Neural cell (in vitro differentiated cells): ENCODE measurements at regions not wholly inside any gene's neighbourhood (a gene's known extent, or its start where the extent isn't known, plus 50 kb on each side); places are given as distances from the start of the nearest gene placed in this dataset.

Experiments
- H2AFZ ChIP-seq: fragments of 200-600, 300-800 bp; sonication (generic), shearing (Covaris generic); 2 replicates; pipeline ENCODE4 v1.6.0; 2014; ENCODE audit warnings: low read depth, mild to moderate bottlenecking, antibody characterized with exemption, low read length, moderate library complexity
- H3F3A ChIP-seq: fragments of 200-600 bp; shearing (Covaris generic); 2 replicates; pipeline ENCODE4 v1.6.1; 2016; ENCODE audit warnings: mild to moderate bottlenecking, moderate library complexity, mixed read lengths, antibody characterized with exemption, low read length; ENCODE audit not compliant: insufficient read depth, poor library complexity, severe bottlenecking
- H3K27ac ChIP-seq: fragments of 200-600, 300-800 bp; sonication (generic), shearing (Covaris generic); 2 replicates; pipeline ENCODE4 v1.5.1; 2014; ENCODE audit warnings: mild to moderate bottlenecking, low read length, moderate library complexity
- H3K27me3 ChIP-seq: fragments of 300-800, 200-600 bp; sonication (generic), shearing (Covaris generic); 2 replicates; pipeline ENCODE4 v1.6.0; 2014; ENCODE audit warnings: mild to moderate bottlenecking, low read depth, low read length, moderate library complexity; ENCODE audit not compliant: insufficient read depth
- H3K36me3 ChIP-seq: fragments of 300-800, 200-600 bp; sonication (generic), shearing (Covaris generic); 2 replicates; pipeline ENCODE4 v1.5.1; 2014; ENCODE audit warnings: mild to moderate bottlenecking, antibody characterized with exemption, low read length, moderate library complexity; ENCODE audit not compliant: insufficient read depth
- H3K4me2 ChIP-seq: fragments of 300-800, 200-600 bp; sonication (generic), shearing (Covaris generic); 2 replicates; pipeline ENCODE4 v1.6.0; 2014; ENCODE audit warnings: mild to moderate bottlenecking, low read length
- H3K4me3 ChIP-seq: fragments of 300-800, 200-600 bp; sonication (generic), shearing (Covaris generic); 2 replicates; pipeline ENCODE4 v1.5.1; 2014; ENCODE audit warnings: mild to moderate bottlenecking, low read length, moderate library complexity
- H3K79me2 ChIP-seq: fragments of 200-600 bp; shearing (Covaris generic); replicated peaks from 2 replicates; pipeline ENCODE4 v1.6.0; 2014; ENCODE audit warnings: mild to moderate bottlenecking, low read length, moderate library complexity; ENCODE audit not compliant: insufficient read depth
- H3K9ac ChIP-seq: fragments of 300-800, 200-600 bp; sonication (generic), shearing (Covaris generic); 2 replicates; pipeline ENCODE4 v1.6.1; 2016; ENCODE audit warnings: mild to moderate bottlenecking, low read length, mixed read lengths
- H3K9me2 ChIP-seq: fragments of 200-600 bp; shearing (Covaris generic); 2 replicates; pipeline ENCODE4 v1.6.1; 2016; ENCODE audit warnings: mild to moderate bottlenecking, low read length, mixed read lengths; ENCODE audit not compliant: insufficient read depth
- H3K9me3 ChIP-seq: fragments of 200-600, 300-800 bp; sonication (generic), shearing (Covaris generic); 2 replicates; pipeline ENCODE4 v1.6.1; 2016; ENCODE audit warnings: mild to moderate bottlenecking, mixed run types, low read length, moderate library complexity, mixed read lengths
- H4K20me1 ChIP-seq: fragments of 200-600 bp; shearing (Covaris generic); 2 replicates; pipeline ENCODE4 v1.6.1; 2016; ENCODE audit warnings: mild to moderate bottlenecking, mixed run types; ENCODE audit not compliant: insufficient read depth
- CTCF ChIP-seq: fragments of 450-650 bp; IDR thresholded peaks from 2 replicates; pipeline ENCODE4 v1.5.1; 2014; ENCODE audit warnings: antibody characterized with exemption, mild to moderate bottlenecking, moderate library complexity; ENCODE audit not compliant: poor library complexity, severe bottlenecking
- EP300 ChIP-seq: fragments of 450-650 bp; conservative IDR thresholded peaks from 2 replicates; pipeline ENCODE4 v1.6.1; 2014; ENCODE audit warnings: antibody characterized with exemption, mild to moderate bottlenecking, moderate library complexity; ENCODE audit not compliant: poor library complexity, severe bottlenecking
- EZH2 ChIP-seq: fragments of 200-600, 300-800 bp; shearing (Covaris generic), sonication (generic); IDR thresholded peaks from 2 replicates; pipeline ENCODE4 v1.6.1; 2014; ENCODE audit warnings: antibody characterized with exemption, low read length, borderline replicate concordance, mild to moderate bottlenecking; ENCODE audit not compliant: insufficient read depth, poor library complexity, severe bottlenecking
- MXI1 ChIP-seq: fragments of 450-650 bp; conservative IDR thresholded peaks from 2 replicates; pipeline ENCODE4 v1.6.1; 2014; ENCODE audit warnings: antibody characterized with exemption, mild to moderate bottlenecking; ENCODE audit not compliant: poor library complexity, severe bottlenecking
- POLR2AphosphoS5 ChIP-seq: IDR thresholded peaks from 2 replicates; pipeline ENCODE4 v1.6.1; 2012
- RAD21 ChIP-seq: fragments of 450-650 bp; conservative IDR thresholded peaks from 2 replicates; pipeline ENCODE4 v1.6.1; 2014; ENCODE audit warnings: antibody characterized with exemption, mild to moderate bottlenecking, moderate library complexity
- REST ChIP-seq: IDR thresholded peaks from 2 replicates; pipeline ENCODE4 v1.6.1; 2012; ENCODE audit warnings: borderline replicate concordance
- SMC3 ChIP-seq: fragments of 450-650 bp; conservative IDR thresholded peaks from 2 replicates; pipeline ENCODE4 v1.6.1; 2014; ENCODE audit warnings: antibody characterized with exemption, mild to moderate bottlenecking, moderate library complexity; ENCODE audit not compliant: poor library complexity
- TAF1 ChIP-seq: IDR thresholded peaks from 2 replicates; pipeline ENCODE4 v1.6.1; 2012; ENCODE audit warnings: low read depth

GRCh38 chr16:65702707-65703402 is 581.0 kb upstream of the CDH11 start:
- Histone ChIP-seq H3K4me2 (no peak overlapping the region), H3K79me2 (no peaks in the 10 kb centered on the region), H3K27me3 (no peaks in the 10 kb centered on the region), H3K36me3 (no peaks in the 10 kb centered on the region), H3F3A (no peaks in the 10 kb centered on the region), H3K9me3 (no peaks in the 10 kb centered on the region), H2AFZ (no peak overlapping the region), H3K9me2 (no peaks in the 10 kb centered on the region), H3K4me3 (no peak overlapping the region), H3K9ac (no peak overlapping the region), H3K27ac (no peak overlapping the region), H4K20me1 (no peaks in the 10 kb centered on the region)
- TF ChIP-seq CTCF (no peak), SMC3 (no peak), RAD21 (no peak), POLR2AphosphoS5 (no peak), EZH2 (no peak), TAF1 (no peak), REST (no peak), EP300 (no peak), MXI1 (no peak)

- H3K9me3 ChIP-seq, result no peaks in the 10 kb centered on the region
- no peaks in the 10 kb centered on the region for H3F3A ChIP-seq
- H3K27ac ChIP-seq, result no peak overlapping the region
- no peaks in the 10 kb centered on the region for H3K79me2 ChIP-seq
- H4K20me1 ChIP-seq, result no peaks in the 10 kb centered on the region
- H3K36me3 ChIP-seq, result no peaks in the 10 kb centered on the region
- no peak overlapping the region for H3K4me2 ChIP-seq
- no peaks in the 10 kb centered on the region for H3K27me3 ChIP-seq
- no peak for TF ChIP-seq REST
- no peak for TF ChIP-seq EZH2
- TF ChIP-seq SMC3, result no peak
- TF ChIP-seq TAF1, result no peak
- TF ChIP-seq MXI1, result no peak
- no peak for TF ChIP-seq CTCF
- TF ChIP-seq RAD21, result no peak
- no peak for TF ChIP-seq EP300
- no peak for TF ChIP-seq POLR2AphosphoS5
- H3K9me2 ChIP-seq, result no peaks in the 10 kb centered on the region
- no peak overlapping the region for H2AFZ ChIP-seq
- H3K4me3 ChIP-seq, result no peak overlapping the region
- no peak overlapping the region for H3K9ac ChIP-seq
Measured at GRCh38 chr16:65700596-65700995, 578.7 kb upstream of the CDH11 start.
